GM21619 (cell line): ENCODE measurements at regions not wholly inside any gene's neighbourhood (a gene's known extent, or its start where the extent isn't known, plus 50 kb on each side); places are given as distances from the start of the nearest gene placed in this dataset.
"Not testable (repeated sequence)": the region's sequence is repeated elsewhere in the genome, so short reads cannot be mapped to it uniquely, and the experiment has no call there.

ENCODE experiments used
- ATAC-seq: cut with Tn5 transposase; IDR thresholded peaks from one replicate; pipeline ENCODE4 v1.9.1; 2021; ENCODE audit not compliant: unreplicated experiment

DNA sequence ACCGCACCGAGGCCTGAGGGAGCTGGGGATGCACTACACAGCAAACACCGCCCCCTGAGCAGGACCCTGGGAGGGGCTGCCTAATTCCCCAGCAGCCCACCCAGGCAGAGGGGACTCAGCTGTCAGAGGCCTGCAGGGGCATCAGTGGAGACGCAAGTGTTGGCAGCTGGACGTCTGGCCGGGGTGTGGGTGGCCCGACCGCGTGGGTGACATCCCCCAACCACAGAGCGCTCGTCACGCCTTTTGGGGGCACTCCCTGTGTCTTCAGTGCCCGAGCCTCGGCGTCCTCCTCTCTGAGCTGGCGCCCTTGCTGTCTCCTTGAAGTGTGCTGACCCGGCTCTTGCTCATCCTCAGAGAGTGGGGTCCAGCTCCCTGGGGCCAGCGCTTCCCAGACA, 150.2 kb downstream of the BRD1 start:
- ATAC-seq, result no peak

DNA sequence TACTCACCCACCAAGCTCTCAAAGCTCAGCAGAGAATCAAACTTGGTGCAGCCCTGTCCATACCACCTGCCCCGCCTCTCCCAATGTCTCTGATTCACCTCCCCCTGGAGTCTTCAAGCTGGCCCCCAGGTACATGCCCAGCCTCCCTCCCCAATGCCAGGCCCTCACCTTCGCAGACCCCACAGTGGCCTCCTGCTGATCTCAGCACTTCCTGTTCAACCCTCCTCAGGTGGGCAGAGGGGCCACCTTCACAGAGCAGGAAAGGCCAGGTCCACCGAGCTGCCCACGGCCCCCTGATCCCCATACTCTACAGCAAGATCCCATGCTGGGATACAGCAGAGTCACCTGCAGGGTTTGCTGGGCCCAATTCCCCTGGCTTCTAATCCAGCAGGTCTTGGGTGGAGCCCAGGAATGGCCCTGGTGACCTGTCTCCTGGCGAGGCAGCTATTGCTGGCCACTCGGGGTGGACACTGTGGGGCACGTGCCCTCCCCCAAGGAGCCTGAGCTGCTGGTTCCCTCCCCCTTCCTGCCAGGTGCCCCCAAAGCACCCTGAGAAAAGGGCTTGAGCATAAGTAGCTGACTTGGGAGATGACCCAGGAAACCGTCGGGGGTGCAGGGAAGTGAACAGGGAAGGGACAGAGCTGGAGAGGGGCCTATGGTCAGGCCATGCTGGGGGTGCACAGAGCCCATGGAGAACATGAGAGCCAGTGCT, 150.7 kb downstream of the BRD1 start:
- ATAC-seq, result no peak

DNA sequence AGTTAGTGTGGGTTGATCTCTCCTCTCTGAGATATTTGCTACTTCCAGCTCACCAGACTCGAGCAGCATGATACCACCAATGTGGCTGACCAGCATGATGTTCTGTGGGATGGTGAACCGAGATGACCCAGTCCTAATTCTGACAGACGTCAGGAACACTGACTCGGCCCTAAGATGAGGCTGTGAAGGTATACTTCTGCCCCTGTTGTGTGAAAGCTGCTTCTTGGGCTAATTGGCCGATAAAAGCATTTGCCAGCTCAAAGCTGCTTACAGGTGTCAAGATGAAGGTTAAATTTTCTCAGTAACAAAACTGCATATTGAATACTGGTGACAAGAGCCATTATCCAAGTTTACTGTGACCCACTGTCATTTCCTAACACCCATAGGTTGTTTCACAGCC, 151.4 kb downstream of the BRD1 start:
- no peak for ATAC-seq

DNA sequence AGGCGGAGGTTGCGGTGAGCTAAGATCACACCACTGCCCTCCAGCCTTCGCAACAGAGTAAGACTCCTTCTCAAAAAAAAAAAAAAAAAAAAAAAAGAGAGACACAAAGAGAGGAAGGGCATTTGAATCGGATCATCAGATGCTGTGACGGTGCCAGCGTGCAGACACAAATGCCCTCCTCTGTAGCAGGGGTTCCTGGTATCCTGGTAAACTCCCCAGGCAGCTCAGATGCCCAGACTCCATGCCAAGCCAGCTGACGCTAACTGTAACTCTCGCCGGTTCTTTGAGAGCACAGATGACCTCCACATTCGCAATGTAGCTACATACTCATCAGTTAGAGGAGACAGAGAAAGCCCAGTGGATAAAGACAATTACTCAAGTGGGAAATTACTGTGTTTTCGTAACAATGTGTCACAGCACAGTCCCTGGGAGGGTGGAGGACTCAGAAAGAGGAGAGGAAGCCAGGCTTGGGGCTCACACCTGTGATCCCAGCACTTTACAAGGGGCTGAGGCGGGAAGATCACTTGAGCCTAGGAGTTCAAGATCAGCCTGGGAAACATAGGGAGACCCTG, 153.1 kb downstream of the BRD1 start:
- ATAC-seq, result no peak

DNA sequence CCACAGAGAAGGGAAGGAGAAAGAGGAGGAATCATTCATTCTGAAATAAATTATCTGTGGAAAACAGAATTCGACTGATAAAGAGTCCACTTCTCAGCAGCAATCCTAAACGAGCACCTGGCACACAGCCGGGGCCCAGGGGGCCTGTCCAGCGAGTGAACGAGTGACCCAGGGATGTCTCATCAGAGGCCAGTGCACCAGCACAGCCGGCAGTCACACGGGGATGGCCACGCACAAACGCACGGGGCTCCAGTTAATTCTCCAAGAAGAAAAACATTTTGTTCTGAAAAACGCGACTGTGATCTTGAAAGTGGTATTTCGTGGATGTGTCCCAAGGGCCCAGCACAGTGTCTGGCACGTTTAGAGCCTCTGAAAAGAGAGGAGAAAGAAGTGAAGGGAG, 154.6 kb downstream of the BRD1 start:
- no peak for ATAC-seq

DNA sequence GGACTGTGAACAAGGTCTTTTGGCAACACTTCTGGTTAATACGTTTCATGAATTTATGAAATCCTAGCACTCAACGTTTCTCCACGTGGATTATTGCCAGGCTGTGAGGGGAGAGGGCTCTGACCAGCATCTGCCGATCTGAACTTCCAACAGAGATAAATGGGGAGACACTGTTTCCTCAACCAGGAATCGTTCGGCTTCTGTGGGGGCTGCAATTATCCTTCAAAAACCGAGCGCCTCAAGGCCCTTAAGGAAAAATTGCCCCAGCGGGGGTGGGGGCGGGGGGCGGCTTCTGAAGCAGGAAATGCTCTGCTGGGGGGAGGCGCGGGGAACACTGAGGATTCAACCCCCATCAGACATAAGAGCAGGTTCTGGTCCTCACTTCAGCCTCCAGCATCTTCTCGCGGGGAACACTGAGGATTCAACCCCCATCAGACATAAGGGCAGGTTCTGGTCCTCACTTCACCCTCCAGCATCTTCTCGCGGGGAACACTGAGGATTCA, 155.6 kb downstream of the BRD1 start:
- no peak for ATAC-seq

DNA sequence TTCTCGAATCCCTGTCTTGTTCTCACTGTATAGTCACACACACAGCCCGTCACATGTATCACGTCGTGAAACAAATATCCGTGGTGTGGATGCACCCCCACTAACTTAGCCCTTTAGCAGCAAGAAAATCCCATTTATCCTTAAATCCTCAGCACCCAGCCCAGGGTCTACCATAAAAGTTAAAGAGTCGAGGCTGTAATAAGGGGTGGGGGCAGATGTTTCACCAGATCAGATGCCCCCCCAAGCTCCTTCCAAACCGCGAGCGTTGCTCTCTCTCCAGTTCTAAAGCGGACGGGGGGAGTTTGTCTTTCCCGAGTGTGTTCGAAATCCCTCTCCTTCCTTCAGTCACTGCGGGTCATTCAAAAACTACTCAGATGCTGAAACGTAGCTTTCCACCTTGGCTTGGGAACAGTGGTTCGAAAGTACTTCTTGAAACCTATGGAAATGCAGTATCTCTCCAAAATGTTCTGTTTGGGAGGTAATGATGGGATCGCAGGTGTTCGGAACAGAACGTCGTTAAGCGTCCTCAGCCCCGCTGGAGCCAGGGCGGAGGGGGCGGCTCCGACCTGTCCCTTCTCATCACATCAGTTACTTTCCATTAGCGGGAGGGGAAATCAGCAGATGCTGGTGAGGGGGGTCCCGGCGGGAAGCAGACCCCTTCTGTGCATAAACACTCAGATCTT, 156.2 kb downstream of the BRD1 start:
- ATAC-seq, result no peak

DNA sequence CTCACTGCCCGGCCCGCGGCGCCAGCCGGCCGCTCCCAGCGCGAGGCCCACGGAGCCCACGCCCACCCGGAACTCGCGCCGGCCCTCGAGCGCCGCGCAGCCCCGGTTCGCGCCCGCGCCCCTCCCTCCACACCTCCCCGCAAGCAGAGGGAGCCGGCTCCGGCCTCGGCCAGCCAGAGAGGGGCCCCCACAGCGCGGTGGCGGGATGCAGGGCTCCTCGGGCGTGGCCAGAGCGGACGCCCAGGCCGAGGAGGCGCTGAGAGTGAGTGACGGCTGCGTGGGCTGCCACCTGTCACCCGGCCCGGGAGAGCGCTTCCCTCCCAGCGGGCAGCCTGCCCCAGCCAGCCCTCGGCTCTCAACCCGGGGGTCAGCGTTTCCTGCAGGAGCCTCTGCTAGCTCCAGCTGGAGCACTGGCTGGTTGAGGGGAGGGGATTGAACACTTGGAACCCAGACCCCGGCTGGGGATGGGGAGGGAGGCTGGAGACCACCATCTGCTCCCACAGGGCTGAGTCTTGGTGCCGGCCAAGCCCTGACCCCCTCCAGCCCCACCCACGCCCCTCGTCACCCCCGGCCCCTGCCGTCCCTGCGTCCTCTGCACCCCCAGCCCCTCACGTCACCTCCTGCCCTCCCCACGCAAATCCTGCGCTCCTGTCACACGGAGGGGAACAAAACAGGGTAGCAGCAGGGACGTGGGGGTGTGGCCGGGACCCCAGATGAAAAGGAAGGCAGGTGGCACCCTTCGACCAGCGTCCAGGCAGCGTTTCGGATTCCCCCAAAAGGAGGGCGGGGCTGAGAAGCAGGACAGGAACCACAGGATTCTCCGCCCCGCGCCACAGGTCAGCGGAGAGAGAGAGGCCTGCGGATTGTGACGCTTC, 157.0 kb downstream of the BRD1 start:
- no peak for ATAC-seq

DNA sequence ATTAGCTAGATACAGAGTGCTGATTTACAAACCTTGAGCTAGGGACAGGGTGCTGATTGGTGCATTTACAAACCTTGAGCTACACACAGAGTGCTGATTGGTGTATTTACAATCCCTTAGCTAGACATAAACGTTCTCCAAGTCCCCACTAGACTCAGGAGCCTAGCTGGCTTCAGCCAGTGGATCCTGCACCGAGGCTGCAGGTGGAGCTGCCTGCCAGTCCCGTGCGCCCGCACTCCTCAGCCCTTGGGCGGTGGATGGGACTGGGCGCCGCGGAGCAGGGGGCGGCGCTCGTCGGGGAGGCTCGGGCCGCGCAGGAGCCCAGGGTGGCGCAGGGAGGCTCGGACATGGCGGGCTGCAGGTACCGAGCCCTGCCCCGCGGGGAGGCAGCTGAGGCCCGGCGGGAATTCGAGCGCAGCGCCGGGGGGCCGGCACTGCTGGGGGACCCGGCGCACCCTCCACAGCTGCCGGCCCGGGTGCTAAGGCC, 157.7 kb downstream of the BRD1 start:
- not testable (repeated sequence) for ATAC-seq

DNA sequence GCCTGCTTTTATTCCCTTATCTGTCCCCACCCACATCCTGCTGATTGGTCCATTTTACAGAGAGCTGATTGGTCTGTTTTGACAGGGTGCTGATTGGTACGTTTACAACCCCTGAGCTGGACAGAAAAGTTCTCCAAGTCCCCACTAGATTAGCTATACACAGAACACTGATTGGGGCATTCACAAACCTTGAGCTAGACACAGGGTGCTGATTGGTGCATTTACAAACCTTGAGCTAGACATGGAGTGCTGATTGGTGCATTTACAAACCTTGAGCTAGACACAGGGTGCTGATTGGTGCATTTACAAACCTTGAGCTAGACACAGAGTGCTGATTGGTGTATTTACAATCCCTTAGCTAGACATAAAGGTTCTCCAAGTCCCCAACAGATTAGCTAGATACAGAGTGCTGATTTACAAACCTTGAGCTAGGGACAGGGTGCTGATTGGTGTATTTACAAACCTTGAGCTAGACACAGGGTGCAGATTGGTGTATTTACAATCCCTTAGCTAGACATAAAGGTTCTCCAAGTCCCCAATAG, 158.2 kb downstream of the BRD1 start:
- ATAC-seq, result not testable (repeated sequence)

DNA sequence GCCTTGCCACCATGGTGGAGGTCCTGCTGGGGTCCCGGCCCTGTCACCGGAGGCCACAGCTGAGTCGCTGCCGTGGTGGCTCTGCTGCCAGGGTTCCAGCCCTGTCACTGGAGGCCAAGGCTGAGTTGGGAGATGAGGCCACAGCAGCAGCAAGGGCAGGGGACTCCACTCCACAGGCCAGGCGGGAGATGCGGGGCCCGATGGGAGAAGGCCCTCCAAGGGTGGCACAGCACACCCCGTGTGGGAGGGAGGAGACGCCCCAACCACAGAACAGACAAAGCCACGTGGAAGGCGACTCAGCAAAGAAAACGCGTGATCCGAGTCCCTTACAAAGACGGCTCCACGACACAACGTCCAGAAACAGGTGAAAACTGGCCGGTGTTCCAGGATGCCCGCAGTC, 159.3 kb downstream of the BRD1 start:
- no peak for ATAC-seq

DNA sequence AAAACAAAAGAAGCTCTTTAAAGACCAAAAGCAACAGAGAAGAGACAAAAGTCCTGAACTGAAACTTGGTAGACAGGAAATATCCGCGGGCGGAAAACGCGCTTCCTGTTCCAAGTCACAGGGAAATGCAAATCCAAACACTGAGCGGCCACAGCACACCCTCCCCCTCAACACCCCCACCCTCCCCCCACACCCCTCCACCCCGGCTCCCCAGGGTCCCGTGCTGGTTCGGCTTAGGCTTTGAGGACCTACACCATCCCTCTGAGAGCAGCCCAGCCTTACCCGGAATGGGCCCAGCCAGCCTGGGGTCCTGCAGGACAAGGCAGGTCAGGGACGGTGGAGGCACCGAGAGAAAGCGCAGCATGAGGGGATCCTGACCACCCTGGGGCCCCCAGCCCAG, 160.4 kb downstream of the BRD1 start:
- no peak for ATAC-seq

DNA sequence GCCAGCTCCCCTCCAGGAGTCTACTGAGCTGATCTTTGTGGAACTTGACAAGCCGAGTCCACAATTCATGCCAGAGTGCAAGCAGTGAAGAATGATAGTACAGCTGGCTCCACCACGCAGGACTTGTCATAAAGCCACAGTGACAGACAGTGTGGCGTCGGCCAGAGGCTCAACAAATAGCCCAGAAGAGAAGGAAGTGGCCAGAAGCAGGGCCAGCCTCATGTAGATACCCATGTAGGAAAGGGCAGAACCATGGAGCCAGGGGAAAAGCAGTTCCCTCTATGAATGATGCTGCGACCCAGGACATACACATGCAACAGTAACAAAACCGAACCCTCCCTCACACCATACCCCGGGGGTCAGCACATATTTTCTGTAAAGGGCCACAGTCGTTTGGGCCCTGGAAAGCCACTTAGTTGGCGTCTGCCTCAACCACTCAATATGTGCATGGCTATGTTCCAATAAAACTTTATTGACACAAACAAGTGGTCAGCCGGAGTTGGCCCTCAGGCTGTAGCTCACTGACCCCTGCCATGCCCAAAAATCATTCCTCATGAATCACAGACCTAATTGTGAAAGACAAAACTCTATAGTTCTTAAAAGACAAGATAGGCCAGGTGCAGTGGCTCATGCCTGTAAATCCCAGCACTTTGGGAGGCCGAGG, 161.4 kb downstream of the BRD1 start:
- ATAC-seq, result no peak

DNA sequence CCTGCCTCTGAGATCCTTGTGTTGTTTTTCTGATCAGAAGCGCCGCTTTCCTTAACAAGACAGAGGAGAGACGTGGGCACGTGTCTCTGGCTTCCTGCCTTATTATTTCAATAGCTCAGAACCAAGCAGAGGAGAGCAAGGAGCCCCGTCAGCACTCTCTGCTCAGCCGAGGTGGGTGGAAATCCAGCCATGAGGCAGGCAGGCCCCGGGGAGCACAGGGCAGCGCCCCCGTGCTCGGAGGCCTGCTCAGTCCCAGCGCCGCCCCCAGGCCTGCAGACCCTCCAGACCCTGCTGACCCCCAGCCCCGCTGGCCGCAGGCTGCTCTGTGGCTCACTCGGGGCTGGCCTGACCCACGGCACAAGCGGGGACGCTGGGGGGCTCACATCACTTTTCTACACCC, 162.8 kb downstream of the BRD1 start:
- no peak for ATAC-seq

DNA sequence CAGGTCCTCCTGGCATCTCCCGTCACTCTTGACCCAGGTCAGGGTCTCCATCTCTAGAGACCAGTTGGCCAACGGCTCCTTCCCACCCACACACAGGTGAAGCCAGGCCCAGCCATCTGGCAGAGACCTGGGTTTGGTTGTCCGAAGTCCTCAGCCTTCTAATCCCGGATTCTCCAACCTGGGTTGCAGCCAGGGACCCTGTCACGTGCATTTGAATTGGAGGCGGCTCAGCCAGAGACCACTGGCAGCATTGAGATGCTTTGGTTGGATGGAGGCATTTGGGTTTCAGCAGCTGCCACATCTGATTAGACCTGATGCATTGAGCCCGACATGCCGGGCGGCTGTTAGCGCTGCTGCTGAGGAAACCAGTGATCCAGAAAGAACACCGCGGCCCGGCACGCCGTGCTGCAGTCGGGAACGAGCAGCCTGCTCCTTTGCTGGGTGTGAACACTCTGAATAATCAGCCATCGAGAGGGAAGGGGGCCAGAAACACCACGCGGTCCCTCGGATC, 163.2 kb downstream of the BRD1 start:
- no peak for ATAC-seq

DNA sequence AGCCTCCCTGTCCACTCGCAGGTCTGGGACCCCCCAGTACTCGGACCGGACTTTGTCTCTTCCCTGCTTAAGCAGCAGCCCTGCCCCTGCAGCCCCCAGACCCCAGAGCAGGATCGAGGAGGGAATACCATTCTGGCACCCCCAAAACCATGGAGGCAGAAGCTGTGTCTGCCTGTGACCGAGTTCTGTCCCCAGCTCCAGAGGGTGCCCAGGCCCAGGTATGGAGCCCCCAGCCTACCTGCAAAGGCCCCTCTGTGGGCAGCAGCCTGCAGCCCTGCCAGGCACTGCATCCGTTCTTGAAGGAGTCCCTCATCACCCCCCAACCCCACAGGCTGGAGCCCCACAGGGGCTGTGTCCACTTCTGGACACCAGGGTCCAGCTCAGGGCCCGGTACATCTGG, 163.8 kb downstream of the BRD1 start:
- ATAC-seq, result no peak

DNA sequence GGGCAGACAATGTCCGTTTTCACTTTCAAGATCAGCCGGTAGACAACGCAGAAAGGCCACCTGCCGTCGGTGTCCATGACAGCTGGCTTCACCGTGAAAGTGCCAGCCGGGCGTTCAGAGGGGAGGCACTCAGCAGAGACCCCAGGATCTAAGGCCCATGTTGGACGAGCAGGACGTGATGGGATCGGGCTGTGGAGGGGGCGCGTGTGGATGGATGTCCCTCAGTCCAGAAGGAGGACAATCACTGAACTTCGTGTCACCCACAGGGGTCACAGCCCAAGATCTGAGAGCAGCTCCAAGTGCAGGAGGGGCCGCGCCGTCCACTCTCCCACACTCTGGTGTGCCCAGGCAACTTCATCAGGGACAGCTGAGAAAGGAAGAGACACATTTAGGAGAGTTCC, 164.4 kb downstream of the BRD1 start:
- ATAC-seq, result no peak

DNA sequence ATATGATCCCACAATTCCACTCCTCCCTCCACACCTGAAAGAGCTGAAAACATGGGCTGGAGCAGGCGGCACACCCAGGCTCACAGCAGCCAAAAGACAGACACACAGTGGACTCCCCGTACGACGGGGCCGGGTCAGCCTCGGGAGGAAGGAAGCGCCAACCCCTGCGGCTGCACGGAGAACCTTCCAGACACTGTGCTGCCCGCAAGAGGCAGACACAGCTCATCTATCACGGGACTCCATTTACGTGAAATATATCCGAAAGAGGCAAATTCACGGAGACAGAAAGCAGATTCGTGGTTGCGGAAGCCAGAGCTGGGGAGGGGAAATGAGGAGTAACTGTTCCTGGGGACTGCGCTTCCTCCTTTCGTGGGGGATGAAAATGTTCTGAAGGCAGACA, 165.0 kb downstream of the BRD1 start:
- ATAC-seq, result no peak

DNA sequence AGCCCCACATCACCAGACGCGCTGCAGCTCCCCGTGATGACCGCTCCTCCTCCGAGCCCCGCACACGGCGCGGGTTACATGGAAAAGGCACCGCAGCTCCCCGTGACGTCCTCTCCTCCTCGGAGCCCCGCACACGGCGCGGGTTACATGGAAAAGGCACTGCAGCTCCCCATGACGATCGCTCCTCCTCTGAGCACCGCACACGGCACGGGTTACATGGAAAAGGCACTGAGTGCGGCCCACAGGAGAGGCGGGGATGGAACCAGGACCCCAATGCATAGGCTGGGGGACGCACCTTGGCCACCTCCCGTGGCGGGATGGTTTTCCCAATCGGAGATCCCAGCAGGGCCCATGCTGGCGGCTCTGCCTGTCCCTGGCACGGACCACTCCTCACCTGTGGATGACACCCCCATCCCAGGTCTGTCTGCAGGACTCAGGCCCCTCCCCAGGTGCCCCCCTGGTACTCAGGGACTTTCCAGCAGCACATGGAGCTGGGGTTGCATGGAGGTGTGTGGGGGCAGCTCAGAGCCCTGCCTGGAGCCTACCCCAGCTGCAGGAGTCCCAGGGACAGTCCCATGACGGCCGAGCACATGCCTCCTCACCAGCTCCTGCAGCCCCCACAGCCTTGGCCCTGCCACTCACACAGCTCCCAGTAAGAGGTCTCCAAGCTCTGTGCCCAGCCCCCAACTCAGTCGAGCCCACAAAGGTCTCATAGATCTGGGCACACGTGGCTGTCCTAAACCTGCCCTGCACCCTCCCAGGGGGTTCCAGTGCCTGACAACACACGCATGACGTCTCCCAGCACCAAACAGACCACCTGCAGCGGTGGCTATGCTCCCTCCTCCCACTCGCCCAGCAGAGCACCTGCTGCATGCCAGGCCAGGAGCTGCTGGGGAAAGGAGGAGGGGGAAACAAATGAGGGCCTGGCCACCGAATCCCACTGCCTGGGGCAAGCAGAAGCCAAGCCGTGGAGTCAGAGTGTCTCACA, 166.6 kb downstream of the BRD1 start:
- no peak for ATAC-seq
